Amniotic stem cell (primary cell): ENCODE measurements at regions not wholly inside any gene's neighbourhood (a gene's known extent, or its start where the extent isn't known, plus 50 kb on each side); places are given as distances from the start of the nearest gene placed in this dataset.
"Not testable (repeated sequence)": the region's sequence is repeated elsewhere in the genome, so short reads cannot be mapped to it uniquely, and the experiment has no call there.

Experiments used
- DNase-seq: peaks from one replicate; lab custom pipeline; 2025; lab: John Stamatoyannopoulos, UW

- no peak for DNase-seq
These were observed 323.0 kb downstream of the TMEM167A start for GRCh38 chr5:82754036-82754746.

GRCh38 chr5:82753374-82753773 is 323.8 kb downstream of the TMEM167A start:
- DNase-seq: no peak

- no peak for DNase-seq
These were observed 327.8 kb downstream of the TMEM167A start for GRCh38 chr5:82749461-82749820.

- DNase-seq: no peak
These were observed 328.3 kb downstream of the TMEM167A start for GRCh38 chr5:82748688-82749460.

- DNase-seq: no peak
These were observed 329.2 kb downstream of the TMEM167A start for GRCh38 chr5:82747986-82748385.

- DNase-seq: no peak
These were observed 332.2 kb downstream of the TMEM167A start for GRCh38 chr5:82745016-82745415.

GRCh38 chr5:82738681-82739269 is 338.4 kb downstream of the TMEM167A start:
- no peak for DNase-seq

- DNase-seq: no peak
These were observed 341.9 kb downstream of the TMEM167A start for GRCh38 chr5:82735160-82735789.

GRCh38 chr5:82734347-82734746 is 342.8 kb downstream of the TMEM167A start:
- DNase-seq: no peak

- no peak for DNase-seq
These were observed 346.3 kb downstream of the TMEM167A start for GRCh38 chr5:82730913-82731312.

GRCh38 chr5:82728926-82729702 is 348.1 kb downstream of the TMEM167A start:
- DNase-seq: no peak

GRCh38 chr5:82723168-82723567 is 354.0 kb downstream of the TMEM167A start:
- DNase-seq: no peak

GRCh38 chr5:82721087-82721410 is 356.1 kb downstream of the TMEM167A start:
- DNase-seq: no peak

GRCh38 chr5:82720213-82721086 is 356.7 kb downstream of the TMEM167A start:
- no peak for DNase-seq

GRCh38 chr5:82719368-82719767 is 357.8 kb downstream of the TMEM167A start:
- DNase-seq: no peak

GRCh38 chr5:82717738-82718137 is 359.5 kb downstream of the TMEM167A start:
- DNase-seq: no peak

GRCh38 chr5:82714732-82715131 is 362.5 kb downstream of the TMEM167A start:
- not testable (repeated sequence) for DNase-seq

GRCh38 chr5:82713811-82714210 is 363.4 kb downstream of the TMEM167A start:
- no peak for DNase-seq

GRCh38 chr5:82707741-82708140 is 369.5 kb downstream of the TMEM167A start:
- no peak for DNase-seq

GRCh38 chr5:82704381-82704780 is 372.8 kb downstream of the TMEM167A start:
- DNase-seq: no peak

- no peak for DNase-seq
These were observed 375.1 kb downstream of the TMEM167A start for GRCh38 chr5:82702046-82702445.
